Neural progenitor cell (in vitro differentiated cells): ENCODE measurements at regions not wholly inside any gene's neighbourhood (a gene's known extent, or its start where the extent isn't known, plus 50 kb on each side); places are given as distances from the start of the nearest gene placed in this dataset.
"Not testable (repeated sequence)": the region's sequence is repeated elsewhere in the genome, so short reads cannot be mapped to it uniquely, and the experiment has no call there.

Experiments
- DNase-seq: peaks from one replicate; pipeline ENCODE4 v3.0.0-alpha.2; 2016; ENCODE audit warnings: low spot score
- H2AFZ ChIP-seq: fragments of 200-600 bp; sonication (generic); replicated peaks from 2 replicates; pipeline ENCODE4 v1.6.1; 2016; ENCODE audit warnings: antibody characterized with exemption
- H3F3A ChIP-seq: fragments of 200-600 bp; sonication (generic); 2 replicates; pipeline ENCODE4 v1.6.1; 2016; ENCODE audit warnings: antibody characterized with exemption, low read depth
- H3K27ac ChIP-seq: fragments of 200-600 bp; sonication (generic); 2 replicates; pipeline ENCODE4 v1.5.1; 2016; ENCODE audit warnings: mild to moderate bottlenecking
- H3K27me3 ChIP-seq: fragments of 200-600 bp; sonication (generic); 2 replicates; pipeline ENCODE4 v1.6.1; 2016; ENCODE audit warnings: mild to moderate bottlenecking, moderate library complexity
- H3K36me3 ChIP-seq: fragments of 200-600 bp; sonication (generic); 2 replicates; pipeline ENCODE4 v1.5.1; 2016
- H3K4me1 ChIP-seq: fragments of 200-600 bp; sonication (generic); 2 replicates; pipeline ENCODE4 v1.6.1; 2016; ENCODE audit warnings: mixed run types
- H3K4me2 ChIP-seq: fragments of 200-600 bp; sonication (generic); 2 replicates; pipeline ENCODE4 v1.6.1; 2016
- H3K4me3 ChIP-seq: fragments of 200-600 bp; sonication (generic); 2 replicates; pipeline ENCODE4 v1.5.1; 2016
- H3K79me2 ChIP-seq: fragments of 200-600 bp; sonication (generic); 2 replicates; pipeline ENCODE4 v1.6.1; 2016; ENCODE audit warnings: low read depth
- H3K9ac ChIP-seq: fragments of 200-600 bp; sonication (generic); 2 replicates; pipeline ENCODE4 v1.6.1; 2016
- H3K9me3 ChIP-seq: fragments of 200-600 bp; sonication (generic); 2 replicates; pipeline ENCODE4 v1.5.1; 2016; ENCODE audit warnings: low read depth
- H4K20me1 ChIP-seq: fragments of 200-600 bp; sonication (generic); 2 replicates; pipeline ENCODE4 v1.6.1; 2016; ENCODE audit warnings: low read depth
- H3K27ac Mint-ChIP-seq: 3 replicates; pipeline ENCODE4 v1.8.0; 2021; ENCODE audit warnings: mixed read lengths
- H3K27me3 Mint-ChIP-seq: 2 replicates; pipeline ENCODE4 v1.8.0; 2022; ENCODE audit warnings: low read depth, mild to moderate bottlenecking, inconsistent platforms, moderate library complexity, mixed read lengths; ENCODE audit not compliant: insufficient read depth
- H3K36me3 Mint-ChIP-seq: 3 replicates; pipeline ENCODE4 v1.8.0; 2021; ENCODE audit warnings: mixed read lengths
- H3K4me1 Mint-ChIP-seq: 3 replicates; pipeline ENCODE4 v1.8.0; 2021; ENCODE audit warnings: mixed read lengths
- H3K4me3 Mint-ChIP-seq: 3 replicates; pipeline ENCODE4 v1.8.0; 2021; ENCODE audit warnings: mild to moderate bottlenecking, moderate library complexity, mixed read lengths
- H3K9me3 Mint-ChIP-seq: 3 replicates; pipeline ENCODE4 v1.8.0; 2020; ENCODE audit warnings: mixed read lengths
- EZH2 ChIP-seq: fragments of 200-600 bp; sonication (generic); IDR thresholded peaks from 2 replicates; pipeline ENCODE4 v1.6.1; 2017; ENCODE audit warnings: antibody characterized with exemption, mild to moderate bottlenecking, moderate library complexity
- EZH2phosphoT487 ChIP-seq: fragments of 200-600 bp; sonication (generic); IDR thresholded peaks from 2 replicates; pipeline ENCODE4 v1.6.1; 2017; ENCODE audit warnings: antibody characterized with exemption
- TF ChIP-seq, protein P1 (sequence below): fragments of 200-600 bp; sonication (generic); IDR thresholded peaks from 2 replicates; pipeline ENCODE4 v1.5.1; 2017; ENCODE audit warnings: antibody characterized with exemption, mild to moderate bottlenecking

DNA sequence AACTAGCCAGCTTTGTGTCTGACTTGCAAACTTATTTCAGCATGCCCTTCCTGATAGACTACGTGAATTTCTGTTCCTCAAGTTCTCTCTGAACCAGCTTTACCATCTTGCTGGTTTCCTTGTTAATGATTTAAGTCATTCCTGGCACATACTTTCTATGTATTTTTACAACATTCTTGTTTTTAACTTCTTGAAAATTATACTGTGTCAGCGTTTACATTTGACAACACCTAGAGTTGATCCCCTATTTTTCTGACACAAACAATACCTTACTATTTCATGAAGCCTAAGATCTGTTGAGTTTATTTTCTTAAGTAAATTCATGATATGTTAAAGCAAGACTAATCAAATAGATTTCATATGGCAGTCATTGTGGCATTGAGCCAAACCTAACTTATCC lies 686.3 kb downstream of the XPNPEP1 start:
- DNase-seq = no peak
- no peaks in the 10 kb centered on the region for H3F3A ChIP-seq
- Mint-ChIP-seq H3K36me3 (no peaks in the 10 kb centered on the region), H3K4me1 (no peaks in the 10 kb centered on the region), H3K9me3 (peaks cover 3% of the 10 kb centered on the region), H3K27me3 (no peaks in the 10 kb centered on the region), H3K27ac (no peak overlapping the region), H3K4me3 (no peak overlapping the region)
- no peak overlapping the region for H3K4me3 ChIP-seq
- H2AFZ ChIP-seq = no peak overlapping the region
- no peak overlapping the region for H3K4me2 ChIP-seq
- no peaks in the 10 kb centered on the region for H3K36me3 ChIP-seq
- no peaks in the 10 kb centered on the region for H3K27me3 ChIP-seq
- TF ChIP-seq, protein P1, sequence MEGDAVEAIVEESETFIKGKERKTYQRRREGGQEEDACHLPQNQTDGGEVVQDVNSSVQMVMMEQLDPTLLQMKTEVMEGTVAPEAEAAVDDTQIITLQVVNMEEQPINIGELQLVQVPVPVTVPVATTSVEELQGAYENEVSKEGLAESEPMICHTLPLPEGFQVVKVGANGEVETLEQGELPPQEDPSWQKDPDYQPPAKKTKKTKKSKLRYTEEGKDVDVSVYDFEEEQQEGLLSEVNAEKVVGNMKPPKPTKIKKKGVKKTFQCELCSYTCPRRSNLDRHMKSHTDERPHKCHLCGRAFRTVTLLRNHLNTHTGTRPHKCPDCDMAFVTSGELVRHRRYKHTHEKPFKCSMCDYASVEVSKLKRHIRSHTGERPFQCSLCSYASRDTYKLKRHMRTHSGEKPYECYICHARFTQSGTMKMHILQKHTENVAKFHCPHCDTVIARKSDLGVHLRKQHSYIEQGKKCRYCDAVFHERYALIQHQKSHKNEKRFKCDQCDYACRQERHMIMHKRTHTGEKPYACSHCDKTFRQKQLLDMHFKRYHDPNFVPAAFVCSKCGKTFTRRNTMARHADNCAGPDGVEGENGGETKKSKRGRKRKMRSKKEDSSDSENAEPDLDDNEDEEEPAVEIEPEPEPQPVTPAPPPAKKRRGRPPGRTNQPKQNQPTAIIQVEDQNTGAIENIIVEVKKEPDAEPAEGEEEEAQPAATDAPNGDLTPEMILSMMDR = no peak
- TF ChIP-seq EZH2phosphoT487 = no peak
- no peak for TF ChIP-seq EZH2
- H3K27ac ChIP-seq = no peak overlapping the region
- H3K9me3 ChIP-seq = no peaks in the 10 kb centered on the region
- H3K4me1 ChIP-seq = no peaks in the 10 kb centered on the region
- H3K79me2 ChIP-seq = no peaks in the 10 kb centered on the region
- no peak overlapping the region for H3K9ac ChIP-seq
- H4K20me1 ChIP-seq = no peaks in the 10 kb centered on the region

DNA sequence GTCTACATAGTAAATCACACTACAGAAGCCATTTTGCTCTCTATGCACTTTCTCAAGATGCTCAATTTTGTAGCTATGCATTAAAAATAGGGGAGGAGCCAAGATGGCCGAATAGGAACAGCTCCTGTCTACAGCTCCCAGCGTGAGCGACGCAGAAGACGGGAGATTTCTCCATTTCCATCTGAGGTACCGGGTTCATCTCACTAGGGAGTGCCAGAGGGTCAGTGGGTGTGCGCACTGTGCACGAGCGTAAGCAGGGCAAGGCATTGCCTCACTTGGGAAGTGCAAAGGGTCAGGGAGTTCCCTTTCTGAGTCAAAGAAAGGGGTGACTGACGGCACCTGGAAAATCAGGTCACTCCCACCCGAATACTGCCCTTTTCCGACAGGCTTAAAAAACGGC lies 699.8 kb downstream of the XPNPEP1 start:
- H3K9ac ChIP-seq, H3K9me3 Mint-ChIP-seq, H4K20me1 ChIP-seq, H3K27me3 Mint-ChIP-seq, H3K27ac ChIP-seq, H3K27me3 ChIP-seq, H3K36me3 Mint-ChIP-seq, H3K4me3 Mint-ChIP-seq, DNase-seq, H3K9me3 ChIP-seq, H3K4me3 ChIP-seq, H3K4me2 ChIP-seq, H3K4me1 ChIP-seq, H3K79me2 ChIP-seq, H3K4me1 Mint-ChIP-seq, H3K27ac Mint-ChIP-seq, H2AFZ ChIP-seq, H3K36me3 ChIP-seq, H3F3A ChIP-seq: not testable (repeated sequence)

GRCh38 chr10:109219935-109220605 lies 703.2 kb downstream of the XPNPEP1 start:
- Histone ChIP-seq H3K9me3 (no peaks in the 10 kb centered on the region), H4K20me1 (no peaks in the 10 kb centered on the region), H3K4me1 (peaks cover 6% of the 10 kb centered on the region), H3K27me3 (no peaks in the 10 kb centered on the region), H3K27ac (no peak overlapping the region), H2AFZ (no peak overlapping the region), H3K9ac (no peak overlapping the region), H3K4me3 (no peak overlapping the region), H3K79me2 (no peaks in the 10 kb centered on the region), H3K4me2 (no peak overlapping the region), H3F3A (no peaks in the 10 kb centered on the region), H3K36me3 (no peaks in the 10 kb centered on the region)
- no peaks in the 10 kb centered on the region for H3K36me3 Mint-ChIP-seq
- no peaks in the 10 kb centered on the region for H3K4me1 Mint-ChIP-seq
- no peak overlapping the region for H3K4me3 Mint-ChIP-seq
- no peaks in the 10 kb centered on the region for H3K9me3 Mint-ChIP-seq
- DNase-seq = no peak
- no peak overlapping the region for H3K27ac Mint-ChIP-seq
- TF ChIP-seq, protein P1 = no peak
- no peak for TF ChIP-seq EZH2phosphoT487
- no peak for TF ChIP-seq EZH2
- H3K27me3 Mint-ChIP-seq = peaks cover 2% of the 10 kb centered on the region

DNA sequence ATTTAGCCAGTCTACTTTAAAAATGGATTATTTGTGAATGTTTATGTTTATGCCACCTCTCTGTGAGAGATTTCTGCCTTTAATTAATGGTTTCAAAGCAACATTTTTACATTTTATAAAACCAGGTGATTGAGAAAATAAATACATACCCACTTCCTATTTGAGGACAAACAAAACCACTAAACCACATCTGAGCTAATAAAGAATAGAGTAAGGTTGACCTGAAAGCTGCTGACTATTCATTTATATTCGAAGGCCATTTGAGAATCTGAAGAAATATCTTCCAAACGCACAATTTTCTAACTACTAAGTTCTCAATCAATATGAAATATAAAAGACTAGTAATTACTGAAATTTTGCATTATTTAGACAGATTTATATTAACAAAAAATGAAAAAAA lies 705.1 kb downstream of the XPNPEP1 start:
- Histone ChIP-seq H3K27me3 (no peaks in the 10 kb centered on the region), H4K20me1 (no peaks in the 10 kb centered on the region), H3K4me3 (no peak overlapping the region), H3K36me3 (no peaks in the 10 kb centered on the region), H3K79me2 (no peaks in the 10 kb centered on the region), H3K27ac (no peak overlapping the region), H3K4me2 (no peak overlapping the region), H3K9ac (no peak overlapping the region), H3K9me3 (no peaks in the 10 kb centered on the region), H3K4me1 (peaks cover 6% of the 10 kb centered on the region), H3F3A (no peaks in the 10 kb centered on the region), H2AFZ (no peak overlapping the region)
- Mint-ChIP-seq H3K36me3 (no peaks in the 10 kb centered on the region), H3K4me1 (no peaks in the 10 kb centered on the region), H3K4me3 (no peak overlapping the region), H3K27me3 (peaks cover 2% of the 10 kb centered on the region), H3K9me3 (no peaks in the 10 kb centered on the region), H3K27ac (no peak overlapping the region)
- TF ChIP-seq EZH2 (no peak), EZH2phosphoT487 (no peak)
- TF ChIP-seq, protein P1 = no peak
- no peak for DNase-seq
